ENCODE measurements at regions not wholly inside any gene's neighbourhood (a gene's known extent, or its start where the extent isn't known, plus 50 kb on each side); places are given as distances from the start of the nearest gene placed in this dataset.

GRCh38 chr12:73517859-73518258, 1019.8 kb upstream of the ATXN7L3B start:
- no peaks in the 10 kb centered on the region for H3K4me1 ChIP-seq
- no peak overlapping the region for H3K4me3 ChIP-seq
- TF ChIP-seq POLR2AphosphoS5 (IDR thresholded peaks at IDR 0.05): no peak
- TF ChIP-seq POLR2A (IDR thresholded peaks at IDR 0.05): no peak
- TF ChIP-seq CTCF (IDR thresholded peaks at IDR 0.05 in 8 of 11, conservative IDR thresholded peaks at IDR 0.05 in 3 of 11): no peak
- intact Hi-C loops (cut with DNase I; ENCODE audit: low total_unique reads): no loop called here
- H3K36me3 ChIP-seq: no peaks in the 10 kb centered on the region
- H3K27ac ChIP-seq: no peak overlapping the region
- no peaks in the 10 kb centered on the region for H3K27me3 ChIP-seq (replicated peaks in 1 of 7)
- WGBS, 5 donors: 0% methylated on average over 1 of the region's 1 CpG
- peaks cover 0 to 33% (median 22%) of the 10 kb centered on the region in 8 donors for H3K9me3 ChIP-seq
- DNase-seq: no peak

GRCh38 chr12:73529231-73529630, 1008.4 kb upstream of the ATXN7L3B start:
- Histone ChIP-seq H3K27ac (no peak overlapping the region), H3K4me1 (peaks cover 0 to 6% (median 0%) of the 10 kb centered on the region in 6 donors), H3K4me3 (no peak overlapping the region), H3K9me3 (peaks cover 0 to 31% (median 8%) of the 10 kb centered on the region in 8 donors), H3K36me3 (no peaks in the 10 kb centered on the region), H3K27me3 (replicated peaks in 1 of 7) (no peaks in the 10 kb centered on the region)
- WGBS, 5 donors: 74 to 88% (median 79%) methylated on average over 1 of the region's 1 CpG
- no peak for DNase-seq
- TF ChIP-seq POLR2AphosphoS5 (IDR thresholded peaks at IDR 0.05) (no peak), POLR2A (IDR thresholded peaks at IDR 0.05) (no peak), CTCF (IDR thresholded peaks at IDR 0.05 in 8 of 11, conservative IDR thresholded peaks at IDR 0.05 in 3 of 11) (no peak)
- intact Hi-C loops (cut with DNase I; ENCODE audit: low total_unique reads): no loop called here

GRCh38 chr12:73529954-73530353, 1007.7 kb upstream of the ATXN7L3B start:
- no peak for DNase-seq
- Histone ChIP-seq H3K4me3 (no peak overlapping the region), H3K9me3 (peaks cover 0 to 25% (median 3%) of the 10 kb centered on the region in 8 donors), H3K27ac (no peak overlapping the region), H3K36me3 (no peaks in the 10 kb centered on the region), H3K4me1 (peaks cover 0 to 6% (median 0%) of the 10 kb centered on the region in 6 donors), H3K27me3 (replicated peaks in 1 of 7) (no peaks in the 10 kb centered on the region)
- TF ChIP-seq POLR2AphosphoS5 (IDR thresholded peaks at IDR 0.05) (no peak), CTCF (IDR thresholded peaks at IDR 0.05 in 8 of 11, conservative IDR thresholded peaks at IDR 0.05 in 3 of 11) (no peak), POLR2A (IDR thresholded peaks at IDR 0.05) (no peak)
- intact Hi-C loops (cut with DNase I; ENCODE audit: low total_unique reads): no loop called here

- Histone ChIP-seq H3K9me3 (peaks cover 0 to 28% (median 2%) of the 10 kb centered on the region in 8 donors), H3K36me3 (no peaks in the 10 kb centered on the region), H3K27ac (no peak overlapping the region), H3K4me3 (no peak overlapping the region), H3K27me3 (replicated peaks in 1 of 7) (no peaks in the 10 kb centered on the region), H3K4me1 (peaks cover 0 to 6% (median 0%) of the 10 kb centered on the region in 6 donors)
- no peak for DNase-seq
- intact Hi-C loops (cut with DNase I; ENCODE audit: low total_unique reads): no loop called here
- TF ChIP-seq POLR2AphosphoS5 (IDR thresholded peaks at IDR 0.05) (no peak), CTCF (IDR thresholded peaks at IDR 0.05 in 8 of 11, conservative IDR thresholded peaks at IDR 0.05 in 3 of 11) (no peak), POLR2A (IDR thresholded peaks at IDR 0.05) (no peak)
Observed at GRCh38 chr12:73531752-73532151, 1005.9 kb upstream of the ATXN7L3B start.

All from spleen (tissue), 11 donors.